ENCODE measurements at regions not wholly inside any gene's neighbourhood (a gene's known extent, or its start where the extent isn't known, plus 50 kb on each side); places are given as distances from the start of the nearest gene placed in this dataset.

GRCh38 chr2:64259312-64259711 lies 115.1 kb upstream of the PELI1 start:
- H3K9me3 ChIP-seq, result no peaks in the 10 kb centered on the region
- TF ChIP-seq POLR2A (IDR thresholded peaks at IDR 0.05), result no peak
- no peak for TF ChIP-seq EP300 (IDR thresholded peaks at IDR 0.05; ENCODE audit: low read depth)
- no peak for TF ChIP-seq CTCF (IDR thresholded peaks at IDR 0.05)
- no peak for TF ChIP-seq POLR2AphosphoS5 (IDR thresholded peaks at IDR 0.05)
- intact Hi-C loops (cut with DNase I; ENCODE audit: low total_unique reads), result no loop called here
- in situ Hi-C loops (cut with MboI; ENCODE audit: low pct_ligation_motif_present in 1 of 4, low pct_unique_long_range_greater_than_20kb in 1 of 4, low sequenced_read_pairs in 3 of 4), result no loop called here
- no peaks in the 10 kb centered on the region for H3K36me3 ChIP-seq
- no peak for DNase-seq
- no peaks in the 10 kb centered on the region for H3K27me3 ChIP-seq
- WGBS, 2 donors (ENCODE audit: low coverage in 1 of 2), result 60 to 63% methylated on average over 2 of the region's 2 CpGs
- peaks cover 0 to 2% (median under 1%) of the 10 kb centered on the region in 4 donors for H3K4me1 ChIP-seq
- no peak overlapping the region for H3K27ac ChIP-seq
- no peak overlapping the region for H3K4me3 ChIP-seq

- no peaks in the 10 kb centered on the region for H3K27me3 ChIP-seq
- no peaks in the 10 kb centered on the region for H3K9me3 ChIP-seq
- intact Hi-C loops (cut with DNase I; ENCODE audit: low total_unique reads), result no loop called here
- peak overlapping the region; percentile 43 to 64 (median 53) for H3K27ac ChIP-seq
- in situ Hi-C loops (cut with MboI; ENCODE audit: low pct_ligation_motif_present in 1 of 4, low pct_unique_long_range_greater_than_20kb in 1 of 4, low sequenced_read_pairs in 3 of 4), result no loop called here
- no peaks in the 10 kb centered on the region for H3K36me3 ChIP-seq
- H3K4me1 ChIP-seq, result peaks cover 0 to 2% (median under 1%) of the 10 kb centered on the region in 4 donors
- TF ChIP-seq POLR2A (IDR thresholded peaks at IDR 0.05) (no peak), POLR2AphosphoS5 (IDR thresholded peaks at IDR 0.05) (no peak), EP300 (IDR thresholded peaks at IDR 0.05; ENCODE audit: low read depth) (no peak)
- WGBS, 2 donors (ENCODE audit: low coverage in 1 of 2), result 93 to 94% methylated on average over 3 to 6 of the region's 6 CpGs
- no peak for DNase-seq
- no peak overlapping the region for H3K4me3 ChIP-seq
Measured at GRCh38 chr2:64260093-64260803, 116.0 kb upstream of the PELI1 start.

GRCh38 chr2:64260817-64261216 lies 116.6 kb upstream of the PELI1 start:
- H3K27ac ChIP-seq, result peak overlapping the region; percentile 43 to 64 (median 53)
- in situ Hi-C loops (cut with MboI; ENCODE audit: low pct_ligation_motif_present in 1 of 4, low pct_unique_long_range_greater_than_20kb in 1 of 4, low sequenced_read_pairs in 3 of 4), result no loop called here
- no peaks in the 10 kb centered on the region for H3K27me3 ChIP-seq
- TF ChIP-seq EP300 (IDR thresholded peaks at IDR 0.05; ENCODE audit: low read depth) (no peak), POLR2AphosphoS5 (IDR thresholded peaks at IDR 0.05) (peak in 1 of 3 donors; percentile 45), POLR2A (IDR thresholded peaks at IDR 0.05) (no peak)
- intact Hi-C loops (cut with DNase I; ENCODE audit: low total_unique reads), result no loop called here
- H3K4me3 ChIP-seq, result no peak overlapping the region
- H3K9me3 ChIP-seq, result no peaks in the 10 kb centered on the region
- H3K4me1 ChIP-seq, result peaks cover 0 to 2% (median under 1%) of the 10 kb centered on the region in 4 donors
- 60 to 66% methylated on average over 5 to 9 of the region's 9 CpGs for WGBS, 2 donors (ENCODE audit: low coverage in 1 of 2)
- no peaks in the 10 kb centered on the region for H3K36me3 ChIP-seq
- DNase-seq, result peak; percentile 71

- intact Hi-C loops (cut with DNase I; ENCODE audit: low total_unique reads), result no loop called here
- peak; percentile 36 for DNase-seq
- Histone ChIP-seq H3K9me3 (no peaks in the 10 kb centered on the region), H3K27me3 (no peaks in the 10 kb centered on the region), H3K4me1 (peaks cover 0 to 2% (median under 1%) of the 10 kb centered on the region in 4 donors), H3K36me3 (no peaks in the 10 kb centered on the region), H3K27ac (peak overlapping the region in 2 of 4 donors; percentile 28 to 64), H3K4me3 (no peak overlapping the region)
- no peak for TF ChIP-seq POLR2AphosphoS5 (IDR thresholded peaks at IDR 0.05)
- no peak for TF ChIP-seq CTCF (IDR thresholded peaks at IDR 0.05)
- TF ChIP-seq EP300 (IDR thresholded peaks at IDR 0.05; ENCODE audit: low read depth), result no peak
- TF ChIP-seq POLR2A (IDR thresholded peaks at IDR 0.05), result no peak
- WGBS, 2 donors (ENCODE audit: low coverage in 1 of 2), result 50% methylated on average over 3 of the region's 3 CpGs; no CpG with 5 or more reads in 1 of the 2 donors
- in situ Hi-C loops (cut with MboI; ENCODE audit: low pct_ligation_motif_present in 1 of 4, low pct_unique_long_range_greater_than_20kb in 1 of 4, low sequenced_read_pairs in 3 of 4), result no loop called here
Measured at GRCh38 chr2:64262071-64262470, 117.9 kb upstream of the PELI1 start.

- H3K27ac ChIP-seq, result no peak overlapping the region
- TF ChIP-seq EP300 (IDR thresholded peaks at IDR 0.05; ENCODE audit: low read depth), result no peak
- TF ChIP-seq POLR2AphosphoS5 (IDR thresholded peaks at IDR 0.05), result no peak
- TF ChIP-seq CTCF (IDR thresholded peaks at IDR 0.05), result no peak
- TF ChIP-seq POLR2A (IDR thresholded peaks at IDR 0.05), result no peak
- no peak overlapping the region for H3K4me3 ChIP-seq
- no peaks in the 10 kb centered on the region for H3K36me3 ChIP-seq
- WGBS, 2 donors (ENCODE audit: low coverage in 1 of 2), result 93% methylated on average over 3 of the region's 3 CpGs; no CpG with 5 or more reads in 1 of the 2 donors
- H3K4me1 ChIP-seq, result peaks cover 0 to 2% (median under 1%) of the 10 kb centered on the region in 4 donors
- DNase-seq, result no peak
- intact Hi-C loops (cut with DNase I; ENCODE audit: low total_unique reads), result no loop called here
- H3K27me3 ChIP-seq, result no peaks in the 10 kb centered on the region
- in situ Hi-C loops (cut with MboI; ENCODE audit: low pct_ligation_motif_present in 1 of 4, low pct_unique_long_range_greater_than_20kb in 1 of 4, low sequenced_read_pairs in 3 of 4), result no loop called here
- no peaks in the 10 kb centered on the region for H3K9me3 ChIP-seq
Measured at GRCh38 chr2:64262816-64263215, 118.6 kb upstream of the PELI1 start.
